GM21825 (cell line): ENCODE measurements at regions not wholly inside any gene's neighbourhood (a gene's known extent, or its start where the extent isn't known, plus 50 kb on each side); places are given as distances from the start of the nearest gene placed in this dataset.

ENCODE experiments used
- ATAC-seq: cut with Tn5 transposase; IDR thresholded peaks from one replicate; pipeline ENCODE4 v1.9.1; 2021; ENCODE audit warnings: mild to moderate bottlenecking, moderate library complexity; ENCODE audit not compliant: unreplicated experiment

GRCh38 chr1:58312971-58313563 is 233.5 kb downstream of the OMA1 start:
- ATAC-seq, result no peak

GRCh38 chr1:58312461-58312860 is 234.1 kb downstream of the OMA1 start:
- no peak for ATAC-seq

GRCh38 chr1:58310881-58311280 is 235.6 kb downstream of the OMA1 start:
- ATAC-seq, result no peak

- ATAC-seq, result no peak
These were observed 236.1 kb downstream of the OMA1 start for GRCh38 chr1:58310469-58310868.

- ATAC-seq, result no peak
These were observed 238.3 kb downstream of the OMA1 start for GRCh38 chr1:58308206-58308605.

- no peak for ATAC-seq
These were observed 239.1 kb downstream of the OMA1 start for GRCh38 chr1:58307431-58307830.

- ATAC-seq, result no peak
These were observed 240.9 kb downstream of the OMA1 start for GRCh38 chr1:58305622-58306021.

GRCh38 chr1:58304346-58304975 is 242.1 kb downstream of the OMA1 start:
- ATAC-seq, result no peak

GRCh38 chr1:58303841-58304240 is 242.7 kb downstream of the OMA1 start:
- ATAC-seq, result no peak

- ATAC-seq, result no peak
These were observed 253.1 kb downstream of the OMA1 start for GRCh38 chr1:58293388-58293787.

- no peak for ATAC-seq
These were observed 255.7 kb downstream of the OMA1 start for GRCh38 chr1:58290685-58291372.

- ATAC-seq, result no peak
These were observed 257.8 kb downstream of the OMA1 start for GRCh38 chr1:58288624-58289142.

- ATAC-seq, result no peak
These were observed 258.5 kb downstream of the OMA1 start for GRCh38 chr1:58287894-58288623.

- ATAC-seq, result no peak
These were observed 262.4 kb downstream of the OMA1 start for GRCh38 chr1:58284225-58284510.

GRCh38 chr1:58283388-58284224 is 262.9 kb downstream of the OMA1 start:
- no peak for ATAC-seq

- no peak for ATAC-seq
These were observed 263.7 kb downstream of the OMA1 start for GRCh38 chr1:58282623-58283387.

GRCh38 chr1:58266242-58266641 is 280.3 kb downstream of the OMA1 start:
- no peak for ATAC-seq

- no peak for ATAC-seq
These were observed 282.1 kb downstream of the OMA1 start for GRCh38 chr1:58264462-58264861.

- no peak for ATAC-seq
These were observed 283.8 kb downstream of the OMA1 start for GRCh38 chr1:58262702-58263101.

- ATAC-seq, result no peak
These were observed 288.4 kb downstream of the OMA1 start for GRCh38 chr1:58258082-58258481.
